PC-9 (cell line): ENCODE measurements at regions not wholly inside any gene's neighbourhood (a gene's known extent, or its start where the extent isn't known, plus 50 kb on each side); places are given as distances from the start of the nearest gene placed in this dataset.

Experiments
- CTCF ChIP-seq: fragments of 200-600 bp; sonication (generic); conservative IDR thresholded peaks from 2 replicates; pipeline ENCODE4 v1.6.1; 2017; ENCODE audit warnings: mixed run types, antibody characterized with exemption, mild to moderate bottlenecking, moderate library complexity
- EZH2 ChIP-seq: fragments of 200-600 bp; sonication (generic); IDR thresholded peaks from 2 replicates; pipeline ENCODE4 v1.8.0; 2017; ENCODE audit warnings: antibody characterized with exemption, low read depth

GRCh38 chr3:163438760-163439159 is 1639.5 kb downstream of the SI start:
- no peak for TF ChIP-seq CTCF
- no peak for TF ChIP-seq EZH2
